ENCODE measurements at regions not wholly inside any gene's neighbourhood (a gene's known extent, or its start where the extent isn't known, plus 50 kb on each side); places are given as distances from the start of the nearest gene placed in this dataset.

- Histone ChIP-seq H3K4me3 (no peak overlapping the region), H3K9me3 (no peaks in the 10 kb centered on the region), H3K27ac (no peak overlapping the region), H3K4me2 (no peak overlapping the region), H3K4me1 (no peaks in the 10 kb centered on the region)
- DNase-seq (ENCODE audit: low read depth in 1 of 2, low spot score in 1 of 2) = no peak
- POLR2A ChIA-PET = no interaction called here
- TF ChIP-seq, protein P1, sequence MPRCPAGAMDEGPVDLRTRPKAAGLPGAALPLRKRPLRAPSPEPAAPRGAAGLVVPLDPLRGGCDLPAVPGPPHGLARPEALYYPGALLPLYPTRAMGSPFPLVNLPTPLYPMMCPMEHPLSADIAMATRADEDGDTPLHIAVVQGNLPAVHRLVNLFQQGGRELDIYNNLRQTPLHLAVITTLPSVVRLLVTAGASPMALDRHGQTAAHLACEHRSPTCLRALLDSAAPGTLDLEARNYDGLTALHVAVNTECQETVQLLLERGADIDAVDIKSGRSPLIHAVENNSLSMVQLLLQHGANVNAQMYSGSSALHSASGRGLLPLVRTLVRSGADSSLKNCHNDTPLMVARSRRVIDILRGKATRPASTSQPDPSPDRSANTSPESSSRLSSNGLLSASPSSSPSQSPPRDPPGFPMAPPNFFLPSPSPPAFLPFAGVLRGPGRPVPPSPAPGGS (IDR thresholded peaks at IDR 0.05) = no peak
- TF ChIP-seq HES2 (IDR thresholded peaks at IDR 0.05) (no peak), POLR2A (IDR thresholded peaks at IDR 0.05; ENCODE audit: low read length) (no peak), SREBF2 (IDR thresholded peaks at IDR 0.05) (no peak)
- TF ChIP-seq, protein P2, sequence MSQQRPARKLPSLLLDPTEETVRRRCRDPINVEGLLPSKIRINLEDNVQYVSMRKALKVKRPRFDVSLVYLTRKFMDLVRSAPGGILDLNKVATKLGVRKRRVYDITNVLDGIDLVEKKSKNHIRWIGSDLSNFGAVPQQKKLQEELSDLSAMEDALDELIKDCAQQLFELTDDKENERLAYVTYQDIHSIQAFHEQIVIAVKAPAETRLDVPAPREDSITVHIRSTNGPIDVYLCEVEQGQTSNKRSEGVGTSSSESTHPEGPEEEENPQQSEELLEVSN (IDR thresholded peaks at IDR 0.05; ENCODE audit: borderline replicate concordance, low read depth) = no peak
- ATAC-seq = no peak
- 67% methylated on average over 1 of the region's 1 CpG for WGBS (ENCODE audit: missing lambda C conversion rate)
- CTCF ChIA-PET = interaction anchor here (0.8 to 6.2 kb wide), 6 partner anchors 11 to 535 kb away, joined by 3 to 35 read pairs (median 6); no protein-coding TSS in a partner anchor
- FAIRE-seq = no peak
Measured at GRCh38 chr5:174925586-174925985, 201.2 kb downstream of the MSX2 start.

GRCh38 chr5:174922955-174923354 lies 198.6 kb downstream of the MSX2 start:
- CTCF ChIA-PET = interaction anchor here (6.2 kb wide), 1 partner anchor 13 kb away, joined by 35 read pairs; no protein-coding TSS in a partner anchor
- ATAC-seq (no peak), FAIRE-seq (no peak), DNase-seq (ENCODE audit: low read depth in 1 of 2, low spot score in 1 of 2) (no peak)
- POLR2A ChIA-PET = no interaction called here
- no peaks in the 10 kb centered on the region for H3K9me3 ChIP-seq
- TF ChIP-seq NR3C1 (IDR thresholded peaks at IDR 0.05) = no peak
- no peak for TF ChIP-seq CEBPB (IDR thresholded peaks at IDR 0.05)
- no peak for TF ChIP-seq REST (IDR thresholded peaks at IDR 0.05)
- TF ChIP-seq, protein P2 (IDR thresholded peaks at IDR 0.05; ENCODE audit: borderline replicate concordance, low read depth) = no peak
- no peak for TF ChIP-seq EP300 (IDR thresholded peaks at IDR 0.05)
- TF ChIP-seq EHMT2 (IDR thresholded peaks at IDR 0.05; ENCODE audit: low read depth) = no peak
- no peak for TF ChIP-seq HOXA7 (CRISPR knock-in tag; IDR thresholded peaks at IDR 0.05)
- TF ChIP-seq JUNB (IDR thresholded peaks at IDR 0.05) = no peak
- TF ChIP-seq CHD4 (IDR thresholded peaks at IDR 0.05; ENCODE audit: borderline replicate concordance) = no peak
- TF ChIP-seq HOXB13 (CRISPR knock-in tag; IDR thresholded peaks at IDR 0.05; ENCODE audit: low read depth) = no peak
- TF ChIP-seq MAFK (IDR thresholded peaks at IDR 0.05; ENCODE audit: partially characterized antibody) = no peak
- no peak for TF ChIP-seq ZNF302 (CRISPR knock-in tag; IDR thresholded peaks at IDR 0.05)
- WGBS (ENCODE audit: missing lambda C conversion rate) = 72% methylated on average over 20 of the region's 20 CpGs
- H3K4me2 ChIP-seq = no peak overlapping the region
- no peak overlapping the region for H3K27ac ChIP-seq
- no peaks in the 10 kb centered on the region for H3K4me1 ChIP-seq
- H3K4me3 ChIP-seq = no peak overlapping the region

GRCh38 chr5:174920906-174921550 lies 196.6 kb downstream of the MSX2 start:
- no peaks in the 10 kb centered on the region for H3K4me1 ChIP-seq
- no peak overlapping the region for H3K4me3 ChIP-seq
- POLR2A ChIA-PET = interaction anchor here (0.6 kb wide), 1 partner anchor 557 kb away, joined by 3 read pairs; no protein-coding TSS in a partner anchor
- no peak for ATAC-seq
- CTCF ChIA-PET = interaction anchor here (1.1 to 3.2 kb wide), 2 partner anchors 11 to 15 kb away, joined by 5 to 13 read pairs; no protein-coding TSS in a partner anchor
- no peak overlapping the region for H3K4me2 ChIP-seq
- no peaks in the 10 kb centered on the region for H3K9me3 ChIP-seq
- WGBS (ENCODE audit: missing lambda C conversion rate) = 73% methylated on average over 8 of the region's 8 CpGs
- no peak for FAIRE-seq
- H3K27ac ChIP-seq = no peak overlapping the region
- no peak for DNase-seq (ENCODE audit: low read depth in 1 of 2, low spot score in 1 of 2)
- TF ChIP-seq POLR2AphosphoS2 (conservative IDR thresholded peaks at IDR 0.05; ENCODE audit: low read length) (no peak), GATA3 (IDR thresholded peaks at IDR 0.05; ENCODE audit: borderline replicate concordance) (no peak), RCOR1 (IDR thresholded peaks at IDR 0.05; ENCODE audit: low read depth, low read length) (no peak), ZFP36 (IDR thresholded peaks at IDR 0.05; ENCODE audit: borderline replicate concordance, partially characterized antibody) (no peak), PHF8 (IDR thresholded peaks at IDR 0.05; ENCODE audit: borderline replicate concordance, low read depth) (no peak), POLR2A (IDR thresholded peaks at IDR 0.05; ENCODE audit: low read length) (no peak), RAD21 (conservative IDR thresholded peaks at IDR 0.05 in 1 of 2, IDR thresholded peaks at IDR 0.05 in 1 of 2) (no peak), ZNF302 (CRISPR knock-in tag; IDR thresholded peaks at IDR 0.05) (no peak), KDM5A (IDR thresholded peaks at IDR 0.05) (no peak), EHF (CRISPR knock-in tag; IDR thresholded peaks at IDR 0.05) (no peak), EHMT2 (IDR thresholded peaks at IDR 0.05; ENCODE audit: low read depth) (no peak), MAZ (IDR thresholded peaks at IDR 0.05; ENCODE audit: borderline replicate concordance, low read depth, low read length) (no peak), CHD4 (IDR thresholded peaks at IDR 0.05; ENCODE audit: borderline replicate concordance) (no peak), RFX5 (IDR thresholded peaks at IDR 0.05) (no peak), ZSCAN20 (CRISPR knock-in tag; IDR thresholded peaks at IDR 0.05) (no peak), SREBF2 (IDR thresholded peaks at IDR 0.05) (no peak)
- TF ChIP-seq, protein P3, sequence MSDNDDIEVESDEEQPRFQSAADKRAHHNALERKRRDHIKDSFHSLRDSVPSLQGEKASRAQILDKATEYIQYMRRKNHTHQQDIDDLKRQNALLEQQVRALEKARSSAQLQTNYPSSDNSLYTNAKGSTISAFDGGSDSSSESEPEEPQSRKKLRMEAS (IDR thresholded peaks at IDR 0.05) = no peak

All from A549 (cell line).